Stomach smooth muscle (tissue), 2 donors: ENCODE measurements at regions not wholly inside any gene's neighbourhood (a gene's known extent, or its start where the extent isn't known, plus 50 kb on each side); places are given as distances from the start of the nearest gene placed in this dataset.

Experiments used
- H3K27ac ChIP-seq: one replicate; pipeline ENCODE4 v1.7.0; 2013; ENCODE audit warnings: mild to moderate bottlenecking, low read length, inconsistent platforms
- H3K27me3 ChIP-seq, 2 donors: one replicate each; pipeline ENCODE4 v1.7.0; 2013; ENCODE audit warnings: low read length in 2 of 2; ENCODE audit not compliant: insufficient read depth in 2 of 2, control insufficient read depth in 1 of 2
- H3K36me3 ChIP-seq, 2 donors: one replicate each; pipeline ENCODE4 v1.7.0; 2013; ENCODE audit warnings: low read length in 2 of 2; ENCODE audit not compliant: control insufficient read depth in 2 of 2, insufficient read depth in 2 of 2
- H3K4me1 ChIP-seq: one replicate; pipeline ENCODE4 v1.7.0; 2013; ENCODE audit warnings: low read length; ENCODE audit not compliant: control insufficient read depth, insufficient read depth
- H3K4me3 ChIP-seq, 2 donors: one replicate each; pipeline ENCODE4 v1.7.0; 2013; ENCODE audit warnings: low read length in 2 of 2
- H3K9ac ChIP-seq, 2 donors: one replicate each; pipeline ENCODE4 v1.7.0; 2013; ENCODE audit warnings: low read length in 2 of 2, mild to moderate bottlenecking in 1 of 2
- H3K9me3 ChIP-seq, 2 donors: one replicate each; pipeline ENCODE4 v1.7.0; 2013; ENCODE audit warnings: low read length in 2 of 2; ENCODE audit not compliant: control insufficient read depth in 2 of 2
- donor health status: healthy.
- donor health status: Pancreatic carcinoma.

DNA sequence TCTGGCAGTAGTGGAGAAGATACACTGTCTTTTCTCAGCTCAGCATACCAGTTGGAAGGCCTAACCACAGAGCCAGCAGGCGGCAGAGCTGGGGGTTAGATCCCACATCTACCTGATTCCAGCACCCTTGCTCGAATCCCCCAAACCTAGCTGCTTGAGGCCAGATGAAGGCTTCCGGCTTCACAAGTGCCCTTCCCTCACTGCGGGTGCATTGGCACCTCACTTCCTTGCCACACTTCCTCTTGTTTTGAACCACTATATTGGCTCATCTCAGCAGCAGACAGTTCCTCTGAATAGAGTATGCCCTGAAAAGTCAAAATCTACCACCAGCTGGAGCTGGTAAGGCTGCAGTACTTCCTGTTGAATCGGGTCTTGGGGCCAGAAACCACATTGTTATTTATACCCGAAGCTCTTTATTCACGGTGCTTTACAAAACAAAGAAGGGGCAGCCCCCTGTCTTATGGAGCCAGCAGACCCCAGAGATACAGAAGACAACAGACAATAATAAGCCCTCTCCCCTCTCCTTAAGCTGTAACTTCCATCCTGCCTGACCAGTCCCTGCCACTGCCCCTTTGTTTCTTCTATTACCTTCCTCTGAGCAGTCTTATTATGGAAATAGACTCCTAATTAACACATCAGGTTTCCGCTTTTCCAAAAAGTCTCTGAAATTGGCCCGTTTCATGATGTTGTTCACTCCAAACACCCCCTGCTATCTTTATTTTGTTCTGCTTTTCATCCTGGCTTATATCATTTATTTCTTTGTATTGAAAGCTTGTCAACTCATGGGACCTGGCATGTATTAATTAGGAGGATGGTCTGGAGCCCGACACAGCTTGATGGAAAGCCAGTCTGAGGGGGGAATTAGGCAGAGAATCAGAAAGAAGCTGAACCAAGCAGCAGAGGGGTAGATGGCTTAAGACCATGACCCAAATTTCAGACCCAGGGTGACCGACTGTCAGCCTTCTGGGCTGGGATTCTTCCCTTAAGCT lies 233.5 kb downstream of the EFCAB11 start:
- H3K4me1 ChIP-seq: peaks cover 3% of the 10 kb centered on the region
- no peaks in the 10 kb centered on the region for H3K9me3 ChIP-seq
- no peak overlapping the region for H3K9ac ChIP-seq
- H3K27me3 ChIP-seq: peaks cover 0 to 2% of the 10 kb centered on the region in 2 donors
- no peak overlapping the region for H3K4me3 ChIP-seq
- no peak overlapping the region for H3K27ac ChIP-seq
- no peaks in the 10 kb centered on the region for H3K36me3 ChIP-seq

DNA sequence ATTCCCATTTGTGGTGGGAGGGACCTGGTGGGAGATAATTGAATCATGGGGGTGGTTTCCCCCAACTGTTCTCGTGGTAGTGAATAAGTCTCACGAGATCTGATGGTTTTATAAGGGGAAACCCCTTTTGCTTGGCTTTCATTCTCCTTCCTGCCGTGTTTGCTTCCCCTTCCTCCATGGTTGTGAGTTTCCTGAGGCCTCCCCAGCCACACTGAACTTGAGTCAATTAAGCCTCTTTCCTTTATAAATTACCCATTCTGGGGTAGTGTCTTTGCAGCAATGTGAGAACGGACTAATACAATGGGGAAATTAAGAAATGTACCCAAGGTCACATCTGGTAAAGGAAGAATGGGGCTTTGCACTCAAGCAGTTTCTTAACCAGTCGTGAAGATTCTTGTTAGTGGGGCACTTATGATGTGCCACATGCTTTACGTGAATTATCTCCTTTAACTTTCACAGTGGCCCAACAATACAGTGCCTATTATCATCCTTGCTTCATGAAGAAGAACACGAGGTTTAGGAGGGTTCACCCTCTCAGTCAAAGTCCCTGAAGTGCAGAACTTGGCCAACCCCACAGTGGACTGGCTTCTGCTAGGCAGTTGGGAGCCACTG lies 234.3 kb downstream of the EFCAB11 start:
- Histone ChIP-seq H3K4me3 (no peak overlapping the region), H3K27ac (no peak overlapping the region)

DNA sequence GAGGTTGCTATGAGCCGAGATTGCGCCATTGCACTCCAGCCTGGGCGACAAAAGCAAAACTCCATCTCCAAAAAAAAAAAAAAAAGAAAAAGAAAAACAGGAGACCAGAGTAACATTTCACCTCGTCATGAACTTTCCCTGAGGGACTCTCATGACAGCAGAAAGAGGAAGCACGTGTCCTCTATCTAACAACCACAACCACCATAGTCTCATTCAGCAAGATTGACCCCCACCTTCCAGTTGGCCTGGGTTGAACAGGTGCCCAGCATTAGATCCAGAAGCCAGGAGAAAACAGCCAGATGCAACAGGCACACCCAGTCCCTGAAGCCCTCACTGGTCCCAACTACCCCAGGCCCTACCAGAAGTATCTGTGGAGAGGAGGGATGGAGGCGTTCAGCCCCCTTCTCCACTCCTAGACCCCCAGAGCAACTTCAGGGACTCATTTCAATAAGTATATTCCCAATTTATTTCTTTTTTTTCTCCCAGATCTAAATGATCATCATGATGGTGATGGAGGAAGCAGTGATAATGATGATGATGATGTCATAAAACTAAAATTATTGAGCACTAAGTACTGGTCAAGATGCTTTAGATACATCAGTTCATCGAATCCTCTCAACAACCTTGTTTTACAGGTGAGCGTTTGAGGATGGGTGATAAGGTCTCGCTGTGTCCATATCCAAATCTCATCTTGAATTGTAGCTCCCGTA lies 235.0 kb downstream of the EFCAB11 start:
- Histone ChIP-seq H3K4me1 (peaks cover 3% of the 10 kb centered on the region), H3K36me3 (no peaks in the 10 kb centered on the region), H3K27ac (no peak overlapping the region), H3K4me3 (no peak overlapping the region), H3K27me3 (peaks cover 0 to 2% of the 10 kb centered on the region in 2 donors), H3K9ac (no peak overlapping the region), H3K9me3 (no peaks in the 10 kb centered on the region)

More for the DNA sequence above, 234.3 kb downstream of the EFCAB11 start:
- H3K9ac ChIP-seq: no peak overlapping the region
- H3K9me3 ChIP-seq: no peaks in the 10 kb centered on the region
- H3K4me1 ChIP-seq: peaks cover 3% of the 10 kb centered on the region
- H3K27me3 ChIP-seq: peaks cover 0 to 2% of the 10 kb centered on the region in 2 donors
- no peaks in the 10 kb centered on the region for H3K36me3 ChIP-seq

DNA sequence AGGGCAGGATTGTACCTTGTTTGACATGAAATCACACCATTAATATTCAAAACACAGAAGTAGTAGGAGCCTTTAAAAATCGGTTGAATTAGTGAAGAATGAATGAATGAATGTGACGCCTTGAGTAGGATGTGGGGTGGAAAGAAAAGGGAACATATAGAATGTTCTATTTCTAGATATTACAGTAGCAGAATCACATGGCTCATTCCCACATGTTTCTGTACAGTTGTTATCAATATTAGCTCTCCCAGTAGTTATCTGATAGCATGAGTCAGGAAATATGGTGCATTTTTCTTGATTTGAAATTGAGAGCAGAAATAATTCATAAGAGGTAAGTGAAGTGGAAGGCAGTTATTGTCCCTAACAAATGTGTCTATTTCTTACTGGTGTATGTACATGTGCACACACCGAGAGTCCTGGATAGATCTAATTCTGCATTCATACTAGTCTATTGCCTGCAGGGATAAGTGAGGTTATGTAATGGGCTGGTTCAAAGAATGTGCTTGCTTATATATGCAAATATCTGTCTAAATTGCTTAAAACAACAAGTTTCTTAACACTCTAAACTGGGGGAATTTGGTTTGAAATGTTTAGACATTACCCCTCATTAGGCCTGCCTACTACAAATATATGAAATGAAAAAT lies 245.4 kb downstream of the EFCAB11 start:
- Histone ChIP-seq H3K27ac (no peak overlapping the region), H3K9me3 (peaks cover 0 to 7% of the 10 kb centered on the region in 2 donors), H3K9ac (no peak overlapping the region), H3K36me3 (no peaks in the 10 kb centered on the region), H3K27me3 (no peaks in the 10 kb centered on the region), H3K4me3 (no peak overlapping the region), H3K4me1 (no peaks in the 10 kb centered on the region)

DNA sequence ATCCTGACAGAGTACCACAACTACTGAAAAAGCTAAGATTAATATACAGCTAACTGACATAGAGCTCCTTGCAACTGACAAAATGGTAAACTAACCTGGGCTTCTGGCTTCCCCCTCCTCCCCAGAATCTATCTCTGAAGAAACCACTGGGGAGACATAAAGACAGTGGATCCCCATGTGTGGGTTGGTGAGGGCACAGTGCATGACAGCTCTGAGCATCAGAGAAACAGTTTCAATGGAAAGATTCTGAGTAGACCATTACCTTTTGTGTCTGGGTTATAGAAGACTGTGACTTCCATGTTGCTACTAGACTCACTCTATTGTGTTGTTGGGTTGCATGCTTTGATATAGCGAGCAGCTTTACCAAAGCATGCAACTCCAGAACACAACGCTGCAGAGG lies 247.4 kb downstream of the EFCAB11 start:
- Histone ChIP-seq H3K27ac (no peak overlapping the region), H3K4me1 (peaks cover 6% of the 10 kb centered on the region), H3K36me3 (no peaks in the 10 kb centered on the region), H3K4me3 (no peak overlapping the region), H3K27me3 (no peaks in the 10 kb centered on the region), H3K9me3 (peaks cover 0 to 2% of the 10 kb centered on the region in 2 donors), H3K9ac (no peak overlapping the region)

DNA sequence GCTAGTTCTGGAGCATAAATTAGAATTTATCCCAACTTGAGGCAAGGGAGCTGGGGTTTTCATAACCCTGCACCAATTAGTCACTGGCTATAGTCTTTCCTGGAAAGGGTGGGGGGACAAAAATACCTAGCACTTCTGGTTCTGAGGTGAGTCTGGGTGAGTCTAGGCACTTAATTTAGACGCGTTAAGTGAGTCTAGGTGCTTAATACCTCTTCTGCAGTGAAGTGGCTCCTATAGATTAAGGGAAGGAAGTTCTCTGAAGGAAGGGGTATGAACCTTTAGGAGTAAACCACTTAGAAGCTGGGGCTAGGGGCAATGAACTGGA lies 251.7 kb downstream of the EFCAB11 start:
- Histone ChIP-seq H3K36me3 (no peaks in the 10 kb centered on the region), H3K27ac (no peak overlapping the region), H3K4me1 (peaks cover 15% of the 10 kb centered on the region), H3K9me3 (no peaks in the 10 kb centered on the region), H3K4me3 (no peak overlapping the region), H3K9ac (no peak overlapping the region), H3K27me3 (no peaks in the 10 kb centered on the region)

DNA sequence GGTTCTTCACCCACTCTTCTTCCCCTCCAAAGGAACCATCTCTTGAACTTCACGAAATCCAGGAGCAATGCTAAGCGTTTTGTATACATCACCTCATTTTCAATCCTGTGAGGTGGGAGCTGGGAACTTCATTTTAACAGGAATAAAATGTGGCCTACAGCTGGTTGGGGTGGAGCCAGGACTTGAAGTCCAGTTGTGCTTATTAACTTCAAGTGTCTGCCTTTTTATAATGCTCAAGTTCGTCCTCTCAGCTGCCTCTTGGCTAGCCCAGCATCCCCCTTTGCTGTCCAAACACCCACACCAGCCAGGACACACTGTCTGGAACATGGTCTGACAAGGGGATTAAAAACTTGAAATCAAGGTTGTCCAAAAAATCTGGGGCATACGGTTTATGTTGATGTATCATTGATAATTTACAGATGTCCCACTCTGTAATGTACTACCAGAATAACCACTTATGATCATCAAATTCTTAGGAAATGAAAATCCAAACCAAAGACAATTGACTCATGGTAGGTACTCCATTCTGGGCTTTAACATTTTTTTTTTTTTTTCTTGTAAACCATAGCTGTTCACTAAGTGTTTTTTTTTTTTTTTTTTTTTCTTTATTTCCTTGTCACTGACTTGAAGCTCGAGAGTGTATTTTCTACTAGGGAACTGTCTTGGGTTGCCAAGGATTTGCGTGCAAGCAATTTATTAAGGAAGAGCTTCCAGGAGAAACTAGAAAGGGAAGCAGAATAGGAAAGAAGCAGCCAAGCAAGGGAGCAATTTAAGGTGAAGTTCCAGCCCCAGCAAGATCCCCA lies 252.3 kb downstream of the EFCAB11 start:
- Histone ChIP-seq H3K9me3 (no peaks in the 10 kb centered on the region), H3K27ac (peak overlapping the region; percentile 75), H3K4me1 (peaks cover 15% of the 10 kb centered on the region), H3K27me3 (no peaks in the 10 kb centered on the region), H3K9ac (peak overlapping the region; percentile 65 to 73), H3K4me3 (peak overlapping the region; percentile 80 to 82), H3K36me3 (no peaks in the 10 kb centered on the region)

DNA sequence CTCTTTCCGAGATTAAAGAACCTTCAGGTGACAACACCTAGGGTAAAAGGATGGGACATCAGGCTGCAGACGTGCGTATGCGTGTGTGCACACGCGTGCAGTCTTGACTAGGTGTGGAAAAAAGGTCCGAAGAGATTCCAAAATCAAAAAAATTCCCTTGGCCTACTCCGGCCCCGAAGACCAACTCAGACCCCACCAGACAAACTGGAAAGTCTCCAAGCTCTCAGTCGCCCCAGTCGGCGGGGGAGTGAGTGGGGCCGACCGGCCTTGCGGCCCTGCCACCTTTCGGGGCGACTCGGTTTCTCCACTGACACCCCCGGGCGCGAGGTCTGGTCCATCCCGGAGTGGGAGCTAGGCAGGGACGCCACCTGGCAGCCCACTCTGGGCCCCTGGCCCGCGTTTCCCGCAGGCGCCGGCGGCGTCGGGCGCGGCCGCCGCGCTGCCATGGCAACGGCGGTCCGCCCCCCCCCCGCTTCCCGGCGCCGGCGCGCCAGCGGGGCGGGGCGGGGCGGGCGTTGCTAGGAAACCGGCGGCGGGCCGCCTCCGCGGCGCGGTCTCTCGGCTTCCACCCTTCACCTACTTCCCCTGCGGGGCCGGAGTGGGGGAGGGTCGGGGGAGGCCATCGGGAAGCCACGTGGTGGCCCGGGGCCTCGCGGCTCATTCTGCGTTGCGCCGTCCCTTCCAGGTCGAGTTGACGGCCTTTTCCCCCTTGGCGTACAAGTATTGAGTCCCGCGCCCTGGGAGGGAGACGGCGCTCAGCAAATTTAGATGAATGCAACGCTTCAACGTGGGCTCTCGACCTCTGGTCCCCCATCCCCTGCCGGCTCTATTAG lies 253.1 kb downstream of the EFCAB11 start:
- H3K4me1 ChIP-seq: peaks cover 15% of the 10 kb centered on the region
- no peaks in the 10 kb centered on the region for H3K36me3 ChIP-seq
- no peaks in the 10 kb centered on the region for H3K27me3 ChIP-seq
- peak overlapping the region; percentile 65 to 73 for H3K9ac ChIP-seq
- peak overlapping the region; percentile 80 to 82 for H3K4me3 ChIP-seq
- H3K27ac ChIP-seq: peak overlapping the region; percentile 75
- H3K9me3 ChIP-seq: no peaks in the 10 kb centered on the region

DNA sequence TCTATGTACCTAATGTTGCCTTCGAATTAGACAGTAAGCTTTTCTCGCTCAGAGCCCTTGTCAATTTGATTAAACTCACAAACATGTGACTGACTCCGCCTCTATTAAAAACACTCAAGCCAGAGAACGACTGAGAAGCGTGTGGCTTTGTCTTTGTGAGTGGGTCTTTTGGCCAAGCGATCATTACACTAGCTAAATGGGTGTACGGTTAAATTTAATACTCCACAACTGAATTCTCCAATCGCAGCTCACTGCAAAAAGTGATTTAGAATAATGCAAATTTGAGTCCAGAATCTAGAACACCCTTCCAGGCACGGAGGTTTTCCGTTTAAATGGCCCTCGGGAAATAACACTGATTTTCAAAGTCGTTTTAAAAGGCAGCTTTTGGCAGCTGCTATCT lies 253.7 kb downstream of the EFCAB11 start:
- Histone ChIP-seq H3K4me1 (peaks cover 15% of the 10 kb centered on the region), H3K4me3 (peak overlapping the region; percentile 76 to 80), H3K36me3 (no peaks in the 10 kb centered on the region), H3K9me3 (no peaks in the 10 kb centered on the region), H3K9ac (peak overlapping the region in 1 of 2 donors; percentile 63), H3K27me3 (no peaks in the 10 kb centered on the region), H3K27ac (no peak overlapping the region)
